ENCODE measurements at regions not wholly inside any gene's neighbourhood (a gene's known extent, or its start where the extent isn't known, plus 50 kb on each side); places are given as distances from the start of the nearest gene placed in this dataset.

DNA sequence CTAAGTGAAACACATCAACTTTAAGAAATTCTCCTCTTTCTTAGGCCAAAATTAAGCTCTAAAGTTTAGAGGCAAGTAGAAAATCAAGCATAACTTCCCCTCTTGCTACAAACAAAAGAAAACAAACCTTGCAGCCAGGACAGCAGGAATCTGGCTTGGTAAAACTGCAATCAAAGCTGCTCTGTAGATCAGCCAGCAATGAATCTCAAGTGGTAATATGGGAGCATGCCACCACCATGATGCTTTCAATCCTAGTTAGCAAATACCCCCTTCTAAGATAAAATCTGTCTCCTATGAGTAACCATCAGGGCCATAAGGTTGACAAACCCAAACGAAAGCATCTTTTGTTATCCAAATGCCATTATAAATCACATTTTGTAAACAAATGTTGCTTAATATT, 208.3 kb upstream of the PLSCR5 start:
- no peaks in the 10 kb centered on the region for H3K9me3 ChIP-seq
- no peak for DNase-seq
- no peak for TF ChIP-seq POLR2A (IDR thresholded peaks at IDR 0.05)
- no peak for TF ChIP-seq CTCF (IDR thresholded peaks at IDR 0.05)
- no peaks in the 10 kb centered on the region for H3K27me3 ChIP-seq
- no peaks in the 10 kb centered on the region for H3K4me1 ChIP-seq
- no peaks in the 10 kb centered on the region for H3K36me3 ChIP-seq
- H3K27ac ChIP-seq = no peak overlapping the region
- no peak overlapping the region for H3K4me3 ChIP-seq

DNA sequence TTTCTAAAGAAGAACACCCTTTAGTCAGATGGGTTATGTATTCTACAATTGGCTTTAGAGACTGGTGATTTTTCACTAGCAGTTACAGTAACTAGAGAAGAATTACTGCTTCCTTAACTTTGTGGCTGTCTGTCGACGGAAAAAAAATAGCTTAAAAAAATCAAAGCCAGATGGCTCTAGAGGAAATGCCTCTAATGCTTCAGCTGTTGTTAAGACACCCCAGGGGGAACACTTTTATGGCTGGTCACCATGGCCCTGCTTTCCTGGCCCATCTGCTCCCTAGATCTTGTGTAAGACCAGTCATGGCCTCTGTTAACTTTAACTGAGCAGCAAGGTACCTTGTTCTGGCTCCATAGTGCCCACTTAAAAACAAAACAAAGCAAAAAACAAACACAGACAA, 198.6 kb upstream of the PLSCR5 start:
- H3K4me3 ChIP-seq = no peak overlapping the region
- no peak for TF ChIP-seq POLR2A (IDR thresholded peaks at IDR 0.05)
- no peak for TF ChIP-seq CTCF (IDR thresholded peaks at IDR 0.05)
- H3K9me3 ChIP-seq = no peaks in the 10 kb centered on the region
- H3K4me1 ChIP-seq = no peaks in the 10 kb centered on the region
- H3K27ac ChIP-seq = no peak overlapping the region
- DNase-seq = no peak
- H3K27me3 ChIP-seq = no peaks in the 10 kb centered on the region
- H3K36me3 ChIP-seq = no peaks in the 10 kb centered on the region

DNA sequence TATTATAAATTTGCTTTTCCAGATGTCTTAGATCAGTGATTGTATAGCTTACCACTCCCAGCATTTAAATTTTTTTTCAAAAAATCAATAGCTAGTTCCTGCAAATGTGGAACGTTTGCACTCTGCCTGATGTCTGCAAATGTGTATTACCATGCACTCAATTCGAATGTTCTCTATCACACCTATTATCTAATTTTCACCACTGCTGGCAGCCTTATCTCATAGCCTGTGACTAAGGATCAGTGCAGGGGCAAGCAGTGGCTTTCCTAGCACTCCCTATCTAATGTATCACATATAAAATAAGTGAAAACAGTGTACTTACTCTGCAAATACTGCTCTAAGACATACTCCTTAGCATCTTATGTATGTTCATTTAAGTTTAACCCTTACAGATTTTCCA, 196.3 kb upstream of the PLSCR5 start:
- Histone ChIP-seq H3K27me3 (no peaks in the 10 kb centered on the region), H3K27ac (no peak overlapping the region), H3K4me1 (no peaks in the 10 kb centered on the region), H3K36me3 (no peaks in the 10 kb centered on the region), H3K4me3 (no peak overlapping the region), H3K9me3 (no peaks in the 10 kb centered on the region)
- no peak for DNase-seq
- TF ChIP-seq POLR2A (IDR thresholded peaks at IDR 0.05) = no peak
- TF ChIP-seq CTCF (IDR thresholded peaks at IDR 0.05) = no peak

DNA sequence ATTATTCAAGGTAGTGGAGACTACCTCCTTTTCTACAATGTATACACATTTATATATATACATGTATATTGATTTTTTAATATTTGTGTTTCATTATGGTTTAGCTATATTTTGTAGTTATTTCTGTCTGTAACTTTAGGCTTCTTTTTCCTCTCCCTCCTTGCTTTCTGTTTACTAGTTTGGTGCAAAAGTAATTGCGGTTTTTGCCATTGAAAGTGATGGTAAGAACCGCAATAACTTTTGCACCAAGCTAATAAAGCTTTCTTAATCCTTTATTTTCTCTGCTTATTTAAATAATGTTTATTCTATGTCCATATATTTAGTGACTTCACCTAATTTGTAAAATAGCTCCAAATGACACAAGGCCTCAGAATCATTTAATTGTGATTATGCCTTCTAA, 195.3 kb upstream of the PLSCR5 start:
- Histone ChIP-seq H3K4me1 (no peaks in the 10 kb centered on the region), H3K36me3 (no peaks in the 10 kb centered on the region), H3K27ac (no peak overlapping the region), H3K9me3 (no peaks in the 10 kb centered on the region), H3K27me3 (no peaks in the 10 kb centered on the region), H3K4me3 (no peak overlapping the region)
- no peak for DNase-seq
- TF ChIP-seq POLR2A (IDR thresholded peaks at IDR 0.05) = no peak
- no peak for TF ChIP-seq CTCF (IDR thresholded peaks at IDR 0.05)

DNA sequence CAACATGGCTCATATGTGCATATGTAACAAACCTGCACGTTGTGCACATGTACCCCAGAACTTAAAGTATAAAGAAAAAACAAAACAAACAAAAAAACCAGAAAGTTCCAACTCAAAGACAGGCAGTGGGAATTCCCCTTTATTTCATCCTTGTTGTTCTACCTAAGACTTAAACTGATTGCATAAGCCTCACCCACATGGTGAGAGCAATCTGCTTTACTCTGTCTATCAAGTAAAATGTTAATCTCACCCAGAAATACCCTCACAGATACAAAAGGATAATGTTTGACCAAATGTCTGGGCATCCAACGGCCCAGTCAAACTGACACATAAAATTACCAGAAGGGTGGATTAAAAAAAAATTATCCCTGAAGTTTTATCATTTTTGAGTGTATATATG, 190.9 kb upstream of the PLSCR5 start:
- no peak for DNase-seq
- TF ChIP-seq CTCF (IDR thresholded peaks at IDR 0.05) (no peak), POLR2A (IDR thresholded peaks at IDR 0.05) (no peak)
- H3K36me3 ChIP-seq = no peaks in the 10 kb centered on the region
- no peak overlapping the region for H3K27ac ChIP-seq
- no peaks in the 10 kb centered on the region for H3K27me3 ChIP-seq
- no peaks in the 10 kb centered on the region for H3K9me3 ChIP-seq
- no peak overlapping the region for H3K4me3 ChIP-seq
- H3K4me1 ChIP-seq = no peaks in the 10 kb centered on the region

DNA sequence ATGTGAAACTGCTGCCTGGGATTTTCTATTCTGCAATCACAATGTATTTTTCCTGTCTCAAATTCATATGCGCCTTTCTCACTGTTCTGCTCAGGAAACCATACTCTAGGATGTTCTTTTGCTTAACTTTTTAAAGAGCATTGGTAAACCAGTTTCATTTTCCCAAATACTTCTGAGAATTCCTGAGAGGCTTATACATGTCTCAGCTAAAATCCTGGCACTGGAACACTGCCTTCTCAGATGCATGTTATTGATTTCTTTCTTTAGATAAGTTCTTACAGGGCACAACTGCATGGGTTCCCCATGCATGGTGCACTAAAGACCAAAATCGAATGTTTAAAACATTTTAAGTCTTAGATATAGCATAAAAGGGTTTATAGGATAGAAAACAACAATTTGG, 178.3 kb upstream of the PLSCR5 start:
- no peaks in the 10 kb centered on the region for H3K4me1 ChIP-seq
- no peaks in the 10 kb centered on the region for H3K27me3 ChIP-seq
- H3K4me3 ChIP-seq = no peak overlapping the region
- no peaks in the 10 kb centered on the region for H3K9me3 ChIP-seq
- DNase-seq = no peak
- TF ChIP-seq CTCF (IDR thresholded peaks at IDR 0.05) = no peak
- no peak for TF ChIP-seq POLR2A (IDR thresholded peaks at IDR 0.05)
- no peaks in the 10 kb centered on the region for H3K36me3 ChIP-seq
- H3K27ac ChIP-seq = no peak overlapping the region

All from Peyer's patch (tissue), 4 donors.